ENCODE measurements at regions not wholly inside any gene's neighbourhood (a gene's known extent, or its start where the extent isn't known, plus 50 kb on each side); places are given as distances from the start of the nearest gene placed in this dataset.

GRCh38 chr13:63305641-63306133, 1890.0 kb upstream of the PCDH20 start:
- no peak for DNase-seq
- Histone ChIP-seq H3K79me1 (ENCODE audit: insufficient read depth, low read depth, low read length, poor library complexity, severe bottlenecking) (no peaks in the 10 kb centered on the region), H3K23me2 (ENCODE audit: insufficient read length, low read depth, low read length, poor library complexity, severe bottlenecking) (no peaks in the 10 kb centered on the region), H2BK5ac (ENCODE audit: insufficient read length, low read length) (no peak overlapping the region), H4K5ac (ENCODE audit: insufficient read length, low read depth, low read length) (no peak overlapping the region), H3K23ac (ENCODE audit: insufficient read length, low read depth, low read length) (no peak overlapping the region), H4K8ac (replicated peaks; ENCODE audit: insufficient read length, low read depth, low read length) (no peak overlapping the region), H3K4ac (ENCODE audit: low read depth, low read length) (no peak overlapping the region), H3K27ac (ENCODE audit: insufficient read length, low read depth, low read length) (no peak overlapping the region), H2AFZ (ENCODE audit: low read length) (no peak overlapping the region), H3K79me2 (ENCODE audit: insufficient read depth, low read length) (no peaks in the 10 kb centered on the region), H4K91ac (ENCODE audit: insufficient read length, low read depth, low read length) (no peak overlapping the region), H3K4me1 (ENCODE audit: insufficient read depth, low read length) (no peaks in the 10 kb centered on the region), H3K4me2 (ENCODE audit: insufficient read depth, insufficient read length, low read length) (no peak overlapping the region), H2BK12ac (ENCODE audit: insufficient read length, low read depth, low read length) (no peak overlapping the region), H3K27me3 (ENCODE audit: insufficient read depth, low read length) (no peaks in the 10 kb centered on the region), H3K9me3 (ENCODE audit: control insufficient read depth, low read depth, low read length) (no peaks in the 10 kb centered on the region), H2BK20ac (ENCODE audit: low read depth, low read length, poor library complexity, severe bottlenecking) (no peak overlapping the region), H3T11ph (ENCODE audit: low read length) (no peak overlapping the region), H2BK120ac (ENCODE audit: low read depth, low read length, poor library complexity, severe bottlenecking) (no peak overlapping the region), H3K18ac (ENCODE audit: insufficient read length, low read depth, low read length) (no peak overlapping the region), H4K20me1 (ENCODE audit: control insufficient read depth, insufficient read depth, insufficient read length) (no peaks in the 10 kb centered on the region), H3K56ac (ENCODE audit: insufficient read length, low read depth, low read length) (no peak overlapping the region), H2BK15ac (ENCODE audit: low read depth, low read length) (no peak overlapping the region), H3K9ac (ENCODE audit: extremely low read depth, insufficient read length, low read length) (no peak overlapping the region), H3K14ac (ENCODE audit: insufficient read depth, low read length) (no peak overlapping the region), H2AK5ac (ENCODE audit: insufficient read length, low read length) (no peak overlapping the region)
- H3K27me3 Mint-ChIP-seq (ENCODE audit: low read depth), result no peaks in the 10 kb centered on the region
- no peak overlapping the region for H3K27ac Mint-ChIP-seq
- TF ChIP-seq CTCF (conservative IDR thresholded peaks at IDR 0.05), result no peak
- no CpG with 5 or more reads among the region's 40 CpGs for WGBS (ENCODE audit: extremely low coverage, insufficient read length, low lambda C conversion rate)
- H3K9me3 Mint-ChIP-seq, result no peaks in the 10 kb centered on the region
- H3K4me3 Mint-ChIP-seq, result no peak overlapping the region
- no peaks in the 10 kb centered on the region for H3K4me1 Mint-ChIP-seq
- H3K36me3 Mint-ChIP-seq (ENCODE audit: insufficient read depth in 1 of 3, low read depth in 3 of 3), result peaks cover 0 to 3% (median 0%) of the 10 kb centered on the region in 3 experiments; a peak in 3 of 7 replicates
